ENCODE measurements at regions not wholly inside any gene's neighbourhood (a gene's known extent, or its start where the extent isn't known, plus 50 kb on each side); places are given as distances from the start of the nearest gene placed in this dataset.

- POLR2A ChIA-PET: no interaction called here
These were observed 91.9 kb upstream of the SOX6 start for GRCh38 chr11:16448123-16448717.

More at GRCh38 chr11:16448123-16448717, 91.9 kb upstream of the SOX6 start:
- Histone ChIP-seq H3K9me3 (ENCODE audit: control insufficient read depth in 1 of 2, insufficient read depth in 1 of 2, low read depth in 1 of 2, low read length in 2 of 2) (no peaks in the 10 kb centered on the region), H2AFZ (ENCODE audit: low read depth, low read length, poor library complexity, severe bottlenecking) (no peak overlapping the region), H3K27me3 (ENCODE audit: insufficient read depth, low read length) (peaks cover 13% of the 10 kb centered on the region), H3K9ac (ENCODE audit: low read length) (no peak overlapping the region), H3K4me3 (replicated peaks in 1 of 2; ENCODE audit: low read depth in 1 of 2, low read length in 2 of 2) (no peak overlapping the region), H3K4me2 (ENCODE audit: low read length) (no peak overlapping the region), H3K36me3 (ENCODE audit: control insufficient read depth in 1 of 2, insufficient read depth in 2 of 2, low read length in 2 of 2) (no peaks in the 10 kb centered on the region), H3K27ac (ENCODE audit: low read depth, low read length) (no peak overlapping the region), H3K79me2 (ENCODE audit: insufficient read depth, low read length) (no peaks in the 10 kb centered on the region), H4K20me1 (ENCODE audit: insufficient read depth) (no peaks in the 10 kb centered on the region), H3K4me1 (ENCODE audit: control insufficient read depth in 1 of 2, insufficient read depth in 2 of 2, low read length in 2 of 2) (no peaks in the 10 kb centered on the region), H3K9me2 (ENCODE audit: insufficient read depth) (no peaks in the 10 kb centered on the region)
- DNase-seq (ENCODE audit: low read depth, low spot score): no peak
- ChIA-PET CTCF (no interaction called here), RAD21 (ENCODE audit: low non-redundant PET in 1 of 2, low total read pairs in 2 of 2, uncharacterized antibody in 2 of 2, unreplicated experiment in 2 of 2) (no interaction called here)
- intact Hi-C loops (cut with micrococcal nuclease): no loop called here
- no peak for ATAC-seq
- no peak for TF ChIP-seq SIN3A (IDR thresholded peaks at IDR 0.05; ENCODE audit: low read depth)
- no peak for TF ChIP-seq CTCF (IDR thresholded peaks at IDR 0.05 in 2 of 3, conservative IDR thresholded peaks at IDR 0.05 in 1 of 3; ENCODE audit: borderline replicate concordance in 1 of 3, insufficient read depth in 1 of 3, low read depth in 2 of 3, low read length in 2 of 3)
- no peak for TF ChIP-seq EZH2phosphoT487 (IDR thresholded peaks at IDR 0.05; ENCODE audit: borderline replicate concordance)
- no peak for TF ChIP-seq REST (IDR thresholded peaks at IDR 0.05; ENCODE audit: low read depth)
- TF ChIP-seq MAX (IDR thresholded peaks at IDR 0.05): no peak
- TF ChIP-seq SP1 (IDR thresholded peaks at IDR 0.05; ENCODE audit: low read depth): no peak
- no peak for TF ChIP-seq FOSL1 (IDR thresholded peaks at IDR 0.05; ENCODE audit: low read depth)
- TF ChIP-seq EGR1 (IDR thresholded peaks at IDR 0.05; ENCODE audit: low read depth): no peak
- no peak for TF ChIP-seq ZNF274 (IDR thresholded peaks at IDR 0.05; ENCODE audit: low read depth, low read length)
- no peak for TF ChIP-seq CBX3 (IDR thresholded peaks at IDR 0.05; ENCODE audit: low read depth)
- TF ChIP-seq EZH2 (IDR thresholded peaks at IDR 0.05): no peak
- no peak for TF ChIP-seq ZBTB33 (IDR thresholded peaks at IDR 0.05; ENCODE audit: extremely low read depth, insufficient replicate concordance, low read length)
- TF ChIP-seq SRF (IDR thresholded peaks at IDR 0.05; ENCODE audit: low read depth): no peak
- no peak for TF ChIP-seq YY1 (IDR thresholded peaks at IDR 0.05; ENCODE audit: extremely low read depth, insufficient replicate concordance, low read depth, low read length)
- no peak for TF ChIP-seq POLR2AphosphoS5 (IDR thresholded peaks at IDR 0.05; ENCODE audit: low read depth, low read length)
- TF ChIP-seq RAD21 (IDR thresholded peaks at IDR 0.05; ENCODE audit: low read depth): no peak
- no peak for TF ChIP-seq CEBPB (IDR thresholded peaks at IDR 0.05; ENCODE audit: low read depth)
- TF ChIP-seq TCF7L2 (IDR thresholded peaks at IDR 0.05; ENCODE audit: borderline replicate concordance, extremely low read depth, insufficient read depth, insufficient read length): no peak
- no peak for TF ChIP-seq ZFX (IDR thresholded peaks at IDR 0.05)
- BruUV-seq (replicated peaks): no TSS peak

All from HCT116 (cell line).